ENCODE measurements at regions not wholly inside any gene's neighbourhood (a gene's known extent, or its start where the extent isn't known, plus 50 kb on each side); places are given as distances from the start of the nearest gene placed in this dataset.

GRCh38 chr15:85976102-85976501, 103.6 kb upstream of the AGBL1 start:
- DNase-seq (ENCODE audit: low read depth), result no peak

GRCh38 chr15:85976986-85977385, 102.7 kb upstream of the AGBL1 start:
- no peak for DNase-seq (ENCODE audit: low read depth)

- DNase-seq (ENCODE audit: low read depth), result no peak
Measured at GRCh38 chr15:85977586-85977985, 102.1 kb upstream of the AGBL1 start.

- DNase-seq (ENCODE audit: low read depth), result no peak
Measured at GRCh38 chr15:85979929-85980328, 99.7 kb upstream of the AGBL1 start.

GRCh38 chr15:85980946-85981345, 98.7 kb upstream of the AGBL1 start:
- no peak for DNase-seq (ENCODE audit: low read depth)

- no peak for DNase-seq (ENCODE audit: low read depth)
Measured at GRCh38 chr15:85984241-85984640, 95.4 kb upstream of the AGBL1 start.

- no peak for DNase-seq (ENCODE audit: low read depth)
Measured at GRCh38 chr15:85986116-85986515, 93.6 kb upstream of the AGBL1 start.

GRCh38 chr15:85986741-85987140, 92.9 kb upstream of the AGBL1 start:
- DNase-seq (ENCODE audit: low read depth), result no peak

- DNase-seq (ENCODE audit: low read depth), result no peak
Measured at GRCh38 chr15:85988741-85989140, 90.9 kb upstream of the AGBL1 start.

- DNase-seq (ENCODE audit: low read depth), result no peak
Measured at GRCh38 chr15:85992224-85992623, 87.4 kb upstream of the AGBL1 start.

- DNase-seq (ENCODE audit: low read depth), result no peak
Measured at GRCh38 chr15:85993116-85993515, 86.6 kb upstream of the AGBL1 start.

- no peak for DNase-seq (ENCODE audit: low read depth)
Measured at GRCh38 chr15:85997618-85998017, 82.1 kb upstream of the AGBL1 start.

GRCh38 chr15:85999658-86000057, 80.0 kb upstream of the AGBL1 start:
- DNase-seq (ENCODE audit: low read depth), result no peak

- DNase-seq (ENCODE audit: low read depth), result peak; percentile 61
Measured at GRCh38 chr15:86001200-86001599, 78.5 kb upstream of the AGBL1 start.

- peak; percentile 35 for DNase-seq (ENCODE audit: low read depth)
Measured at GRCh38 chr15:86002444-86002843, 77.2 kb upstream of the AGBL1 start.

GRCh38 chr15:86004061-86004460, 75.6 kb upstream of the AGBL1 start:
- DNase-seq (ENCODE audit: low read depth), result no peak

- no peak for DNase-seq (ENCODE audit: low read depth)
Measured at GRCh38 chr15:86006546-86006945, 73.1 kb upstream of the AGBL1 start.

- no peak for DNase-seq (ENCODE audit: low read depth)
Measured at GRCh38 chr15:86009727-86010126, 69.9 kb upstream of the AGBL1 start.

GRCh38 chr15:86010398-86010797, 69.3 kb upstream of the AGBL1 start:
- DNase-seq (ENCODE audit: low read depth), result no peak

GRCh38 chr15:86010891-86011290, 68.8 kb upstream of the AGBL1 start:
- no peak for DNase-seq (ENCODE audit: low read depth)

- no peak for DNase-seq (ENCODE audit: low read depth)
Measured at GRCh38 chr15:86014016-86014415, 65.7 kb upstream of the AGBL1 start.

GRCh38 chr15:86016750-86017149, 62.9 kb upstream of the AGBL1 start:
- DNase-seq (ENCODE audit: low read depth), result peak; percentile 70

- no peak for DNase-seq (ENCODE audit: low read depth)
Measured at GRCh38 chr15:86018679-86019078, 61.0 kb upstream of the AGBL1 start.
